Activated CD4-positive, alpha-beta memory T cell treated with anti-CD3 and anti-CD28 coated beads for 36 hours (primary cell): ENCODE measurements at regions not wholly inside any gene's neighbourhood (a gene's known extent, or its start where the extent isn't known, plus 50 kb on each side); places are given as distances from the start of the nearest gene placed in this dataset.

ENCODE experiments used
- CTCF ChIA-PET: fragments of 350-600 bp; sonication (Branson Sonifier 250); formaldehyde crosslinking; loops from one replicate; lab custom pipeline; 2021; ENCODE audit warnings: antibody characterized with exemption, inconsistent platforms; lab: Charles Lee
- POLR2A ChIA-PET: fragments of 350-600 bp; sonication (Branson Sonifier 250); formaldehyde crosslinking; loops from one replicate; lab custom pipeline; 2021; ENCODE audit warnings: antibody characterized with exemption; lab: Charles Lee
- DNase-seq: peaks from one replicate; pipeline ENCODE4 v3.0.0-alpha.2; 2020
- H3K27ac Mint-ChIP-seq: one replicate; pipeline ENCODE4 v1.8.0; 2021; ENCODE audit warnings: mixed read lengths
- H3K27me3 Mint-ChIP-seq: one replicate; pipeline ENCODE4 v1.8.0; 2021; ENCODE audit warnings: mixed read lengths
- H3K36me3 Mint-ChIP-seq: one replicate; pipeline ENCODE4 v1.8.0; 2021; ENCODE audit warnings: mixed read lengths
- H3K4me1 Mint-ChIP-seq: one replicate; pipeline ENCODE4 v1.8.0; 2021; ENCODE audit warnings: low read depth, mixed read lengths
- H3K4me3 Mint-ChIP-seq: one replicate; pipeline ENCODE4 v1.8.0; 2021; ENCODE audit warnings: mild to moderate bottlenecking, mixed read lengths
- H3K9me3 Mint-ChIP-seq: one replicate; pipeline ENCODE4 v1.8.0; 2021; ENCODE audit warnings: mixed read lengths
- intact Hi-C: fragments of 100-400 bp; cut with micrococcal nuclease; formaldehyde crosslinking; loops from one replicate; pipeline ENCODE4 v1.15.1; 2023

GRCh38 chr13:103859952-103860351 lies 793.7 kb upstream of the SLC10A2 start:
- intact Hi-C loops, result no loop called here
- no peaks in the 10 kb centered on the region for H3K27me3 Mint-ChIP-seq
- H3K9me3 Mint-ChIP-seq, result peaks cover 2% of the 10 kb centered on the region
- no peaks in the 10 kb centered on the region for H3K4me1 Mint-ChIP-seq
- no peak overlapping the region for H3K27ac Mint-ChIP-seq
- H3K36me3 Mint-ChIP-seq, result no peaks in the 10 kb centered on the region
- no peak for DNase-seq
- POLR2A ChIA-PET, result no interaction called here
- CTCF ChIA-PET, result no interaction called here
- no peak overlapping the region for H3K4me3 Mint-ChIP-seq

DNA sequence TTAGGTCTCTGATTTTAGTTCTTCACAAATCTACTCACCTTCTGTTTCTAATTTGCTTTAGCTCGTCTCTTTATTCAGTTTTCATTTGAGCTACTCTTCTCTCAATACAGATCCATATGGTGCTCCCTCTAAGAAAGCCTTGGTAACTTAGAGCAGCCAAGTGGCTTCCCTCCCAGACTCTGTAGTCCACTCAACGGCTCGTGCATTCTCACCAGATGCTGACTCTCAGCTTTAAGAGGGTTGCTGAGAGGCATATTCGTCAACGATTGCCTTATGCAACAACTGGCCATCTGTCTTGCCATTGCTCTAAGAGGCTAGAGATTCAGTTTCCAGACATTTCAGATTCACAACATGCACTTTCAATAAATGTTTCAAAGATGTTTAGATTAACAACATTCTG lies 785.8 kb upstream of the SLC10A2 start:
- POLR2A ChIA-PET, result no interaction called here
- CTCF ChIA-PET, result no interaction called here
- Mint-ChIP-seq H3K4me3 (no peak overlapping the region), H3K27me3 (no peaks in the 10 kb centered on the region), H3K4me1 (no peaks in the 10 kb centered on the region), H3K9me3 (peaks cover 7% of the 10 kb centered on the region), H3K36me3 (no peaks in the 10 kb centered on the region), H3K27ac (no peak overlapping the region)
- intact Hi-C loops, result no loop called here
- no peak for DNase-seq

- ChIA-PET CTCF (no interaction called here), POLR2A (no interaction called here)
- Mint-ChIP-seq H3K4me3 (no peak overlapping the region), H3K36me3 (no peaks in the 10 kb centered on the region), H3K9me3 (peaks cover 4% of the 10 kb centered on the region), H3K27me3 (no peaks in the 10 kb centered on the region), H3K27ac (no peak overlapping the region), H3K4me1 (no peaks in the 10 kb centered on the region)
- intact Hi-C loops, result no loop called here
- no peak for DNase-seq
Measured at GRCh38 chr13:103844471-103844870, 778.3 kb upstream of the SLC10A2 start.

DNA sequence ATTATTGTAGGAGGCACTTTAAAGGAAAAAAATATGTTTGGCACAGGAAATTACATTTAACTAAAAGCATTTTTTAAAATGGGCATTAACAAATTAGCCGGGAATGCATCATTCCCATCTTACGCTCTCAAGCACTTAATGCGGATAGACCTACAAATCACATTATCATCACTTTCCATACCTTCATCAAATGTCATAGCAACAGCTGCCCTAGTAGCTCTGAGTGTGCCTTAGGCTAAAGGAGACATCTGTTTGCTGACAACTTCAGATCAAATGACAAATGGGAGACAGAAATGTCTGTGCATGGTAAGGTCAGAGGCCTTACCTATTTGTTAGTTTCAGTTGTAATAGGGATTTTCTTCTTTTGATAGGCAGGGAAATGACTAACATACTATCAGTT lies 773.2 kb upstream of the SLC10A2 start:
- no peak for DNase-seq
- Mint-ChIP-seq H3K4me1 (no peaks in the 10 kb centered on the region), H3K27me3 (no peaks in the 10 kb centered on the region), H3K27ac (no peak overlapping the region), H3K9me3 (no peaks in the 10 kb centered on the region), H3K36me3 (no peaks in the 10 kb centered on the region), H3K4me3 (no peak overlapping the region)
- POLR2A ChIA-PET, result no interaction called here
- intact Hi-C loops, result no loop called here
- CTCF ChIA-PET, result no interaction called here

DNA sequence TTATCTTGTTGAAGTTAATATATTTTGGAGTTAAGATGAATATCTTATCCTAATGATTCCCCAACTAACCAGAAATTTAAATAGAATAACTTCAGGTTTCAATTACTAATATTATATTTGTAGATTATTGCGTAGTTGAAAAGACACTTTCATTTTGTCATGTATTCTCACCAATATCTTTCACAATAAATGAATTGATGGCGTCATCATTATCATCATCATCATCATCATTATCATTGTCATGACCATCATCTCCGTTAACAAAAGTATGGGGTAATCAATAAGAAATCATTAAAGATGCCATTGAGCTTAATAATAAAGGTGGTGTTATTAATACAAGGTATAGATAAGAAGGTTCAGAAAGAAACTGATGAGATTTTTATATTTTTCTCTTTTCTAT lies 768.8 kb upstream of the SLC10A2 start:
- Mint-ChIP-seq H3K4me1 (no peaks in the 10 kb centered on the region), H3K27me3 (no peaks in the 10 kb centered on the region), H3K4me3 (no peak overlapping the region), H3K27ac (no peak overlapping the region), H3K9me3 (peaks cover 24% of the 10 kb centered on the region), H3K36me3 (no peaks in the 10 kb centered on the region)
- CTCF ChIA-PET, result no interaction called here
- intact Hi-C loops, result no loop called here
- DNase-seq, result no peak
- POLR2A ChIA-PET, result no interaction called here

DNA sequence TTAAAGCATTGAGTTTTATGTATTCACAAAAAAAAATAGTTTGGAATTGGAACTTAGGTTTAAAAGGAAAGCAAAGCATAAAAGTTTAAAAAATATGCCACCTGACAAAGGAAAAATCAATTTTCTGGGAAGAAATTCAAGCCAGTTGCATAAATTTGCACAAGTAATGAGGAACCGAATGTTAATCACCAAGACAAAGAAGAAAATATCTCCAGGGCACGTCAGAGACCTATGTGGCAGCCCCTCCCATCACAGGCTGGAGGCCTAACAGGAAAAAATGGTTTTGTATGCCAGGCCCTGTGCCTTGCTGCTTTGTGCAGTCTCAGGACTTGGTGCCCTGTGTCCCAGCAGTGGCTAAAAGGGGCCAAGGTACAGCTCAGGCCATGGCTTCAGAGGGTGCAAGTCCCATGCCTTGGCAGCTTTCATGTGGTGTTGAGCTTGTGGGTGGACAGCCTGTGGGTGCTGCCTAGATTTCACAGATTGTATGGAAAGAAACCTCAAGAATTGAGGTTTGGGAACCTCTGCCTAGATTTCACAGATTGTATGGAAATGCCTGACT lies 767.2 kb upstream of the SLC10A2 start:
- no peak overlapping the region for H3K4me3 Mint-ChIP-seq
- no peak overlapping the region for H3K27ac Mint-ChIP-seq
- no peak for DNase-seq
- H3K9me3 Mint-ChIP-seq, result peaks cover 25% of the 10 kb centered on the region
- no peaks in the 10 kb centered on the region for H3K36me3 Mint-ChIP-seq
- POLR2A ChIA-PET, result no interaction called here
- no peaks in the 10 kb centered on the region for H3K27me3 Mint-ChIP-seq
- intact Hi-C loops, result no loop called here
- H3K4me1 Mint-ChIP-seq, result no peaks in the 10 kb centered on the region
- CTCF ChIA-PET, result no interaction called here

DNA sequence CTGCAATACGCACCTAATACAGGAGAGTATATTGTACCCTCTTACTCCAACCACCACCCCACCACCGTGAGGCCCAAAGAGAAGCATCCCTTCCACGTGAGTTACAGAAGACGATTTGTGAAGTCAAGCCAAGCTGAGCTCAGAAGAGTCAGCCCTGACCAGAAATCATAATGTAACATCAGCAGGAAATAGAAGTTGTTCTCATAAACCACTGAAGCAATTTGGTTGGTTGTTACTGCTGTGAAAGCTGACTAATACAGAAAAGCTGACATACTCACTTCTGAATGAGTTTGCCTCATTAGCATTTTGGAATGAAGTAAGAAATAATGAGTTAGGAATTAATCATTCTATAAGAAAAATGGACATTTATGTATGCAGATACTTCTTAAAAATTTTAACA lies 749.4 kb upstream of the SLC10A2 start:
- intact Hi-C loops, result no loop called here
- no peak overlapping the region for H3K27ac Mint-ChIP-seq
- peaks cover 8% of the 10 kb centered on the region for H3K9me3 Mint-ChIP-seq
- no peak overlapping the region for H3K4me3 Mint-ChIP-seq
- DNase-seq, result no peak
- no peaks in the 10 kb centered on the region for H3K27me3 Mint-ChIP-seq
- ChIA-PET POLR2A (no interaction called here), CTCF (no interaction called here)
- no peaks in the 10 kb centered on the region for H3K4me1 Mint-ChIP-seq
- H3K36me3 Mint-ChIP-seq, result no peaks in the 10 kb centered on the region

GRCh38 chr13:103812971-103813370 lies 746.8 kb upstream of the SLC10A2 start:
- Mint-ChIP-seq H3K27ac (no peak overlapping the region), H3K4me3 (no peak overlapping the region), H3K36me3 (no peaks in the 10 kb centered on the region), H3K4me1 (no peaks in the 10 kb centered on the region), H3K9me3 (peaks cover 8% of the 10 kb centered on the region), H3K27me3 (no peaks in the 10 kb centered on the region)
- ChIA-PET POLR2A (no interaction called here), CTCF (no interaction called here)
- DNase-seq, result no peak
- intact Hi-C loops, result no loop called here

- Mint-ChIP-seq H3K27me3 (no peaks in the 10 kb centered on the region), H3K4me1 (no peaks in the 10 kb centered on the region), H3K36me3 (no peaks in the 10 kb centered on the region), H3K4me3 (no peak overlapping the region), H3K9me3 (peaks cover 8% of the 10 kb centered on the region), H3K27ac (no peak overlapping the region)
- POLR2A ChIA-PET, result no interaction called here
- intact Hi-C loops, result no loop called here
- no peak for DNase-seq
- CTCF ChIA-PET, result no interaction called here
Measured at GRCh38 chr13:103812558-103812957, 746.3 kb upstream of the SLC10A2 start.

- Mint-ChIP-seq H3K4me1 (no peaks in the 10 kb centered on the region), H3K27ac (no peak overlapping the region), H3K27me3 (no peaks in the 10 kb centered on the region), H3K4me3 (no peak overlapping the region), H3K9me3 (peaks cover 8% of the 10 kb centered on the region), H3K36me3 (no peaks in the 10 kb centered on the region)
- CTCF ChIA-PET, result no interaction called here
- DNase-seq, result no peak
- intact Hi-C loops, result no loop called here
- POLR2A ChIA-PET, result no interaction called here
Measured at GRCh38 chr13:103810026-103810425, 743.8 kb upstream of the SLC10A2 start.

- Mint-ChIP-seq H3K27me3 (no peaks in the 10 kb centered on the region), H3K36me3 (no peaks in the 10 kb centered on the region), H3K27ac (no peak overlapping the region), H3K9me3 (peaks cover 2% of the 10 kb centered on the region), H3K4me1 (no peaks in the 10 kb centered on the region), H3K4me3 (no peak overlapping the region)
- CTCF ChIA-PET, result no interaction called here
- intact Hi-C loops, result no loop called here
- POLR2A ChIA-PET, result no interaction called here
- DNase-seq, result no peak
Measured at GRCh38 chr13:103805771-103806170, 739.6 kb upstream of the SLC10A2 start.

DNA sequence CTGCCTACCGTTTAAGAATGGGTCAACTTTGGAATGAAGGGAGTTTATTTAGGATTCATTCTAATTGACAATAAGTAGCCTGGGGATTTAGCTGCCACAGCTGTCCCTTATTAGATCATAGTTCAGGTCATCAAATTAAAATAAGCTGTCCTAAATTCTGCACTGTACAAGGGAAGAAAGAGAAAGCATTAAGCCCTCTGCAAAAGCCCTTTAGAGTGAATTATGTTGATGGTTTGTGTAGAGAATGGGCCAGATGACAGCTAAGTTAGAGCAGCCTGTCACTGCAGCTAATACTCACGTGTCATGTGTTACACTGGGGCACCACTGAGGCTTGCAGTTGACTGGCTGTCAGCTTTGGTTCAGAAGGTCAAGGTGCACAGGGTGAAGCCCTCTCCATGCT lies 737.1 kb upstream of the SLC10A2 start:
- Mint-ChIP-seq H3K27me3 (no peaks in the 10 kb centered on the region), H3K9me3 (peaks cover 2% of the 10 kb centered on the region), H3K27ac (no peak overlapping the region), H3K4me3 (no peak overlapping the region), H3K36me3 (no peaks in the 10 kb centered on the region), H3K4me1 (no peaks in the 10 kb centered on the region)
- ChIA-PET POLR2A (no interaction called here), CTCF (no interaction called here)
- intact Hi-C loops, result no loop called here
- no peak for DNase-seq

DNA sequence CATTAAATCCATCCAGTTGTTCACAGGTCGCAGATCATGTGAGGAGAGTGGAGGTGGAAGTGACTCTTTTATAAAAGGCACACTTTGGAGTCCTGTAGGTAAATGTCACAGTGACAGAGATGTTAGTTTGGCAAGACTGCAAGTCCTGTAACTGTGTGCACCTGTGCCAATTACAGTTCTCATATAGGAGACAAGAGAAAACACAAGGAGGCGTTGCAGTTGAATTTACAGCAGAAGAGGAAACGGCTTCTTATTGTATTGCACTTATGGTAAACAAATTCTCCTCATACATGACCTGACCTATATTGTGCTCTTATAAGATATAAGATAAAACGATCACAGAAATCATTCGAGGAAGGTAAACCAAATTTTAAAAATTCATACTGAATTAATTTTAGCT lies 732.8 kb upstream of the SLC10A2 start:
- peaks cover 2% of the 10 kb centered on the region for H3K9me3 Mint-ChIP-seq
- H3K4me1 Mint-ChIP-seq, result no peaks in the 10 kb centered on the region
- H3K4me3 Mint-ChIP-seq, result no peak overlapping the region
- no peaks in the 10 kb centered on the region for H3K36me3 Mint-ChIP-seq
- intact Hi-C loops, result no loop called here
- DNase-seq, result no peak
- ChIA-PET CTCF (no interaction called here), POLR2A (no interaction called here)
- no peak overlapping the region for H3K27ac Mint-ChIP-seq
- no peaks in the 10 kb centered on the region for H3K27me3 Mint-ChIP-seq
